ENCODE measurements at regions not wholly inside any gene's neighbourhood (a gene's known extent, or its start where the extent isn't known, plus 50 kb on each side); places are given as distances from the start of the nearest gene placed in this dataset.

- FAIRE-seq = no peak
- intact Hi-C loops (cut with micrococcal nuclease) (no loop called here), dilution Hi-C loops (cut with MboI; ENCODE audit: extremely low pct_ligation_motif_present, low sequenced_read_pairs) (no loop called here)
- Histone ChIP-seq H3K9me1 (replicated peaks; ENCODE audit: control insufficient read depth, extremely low read depth, insufficient read depth, low read length) (no peaks in the 10 kb centered on the region), H3K9ac (replicated peaks; ENCODE audit: extremely low read depth, insufficient read depth, low read length) (no peak overlapping the region), H3K79me2 (ENCODE audit: control insufficient read depth, insufficient read depth, low read length) (no peaks in the 10 kb centered on the region), H3K4me1 (ENCODE audit: control insufficient read depth, extremely low read depth, insufficient read depth, low read length) (no peaks in the 10 kb centered on the region), H2AFZ (ENCODE audit: low read depth, low read length) (no peak overlapping the region), H4K20me1 (replicated peaks; ENCODE audit: control insufficient read depth, extremely low read depth, insufficient read depth, low read length) (no peaks in the 10 kb centered on the region), H3K9me3 (replicated peaks; ENCODE audit: control insufficient read depth, insufficient read depth, low read length) (peaks cover 8% of the 10 kb centered on the region), H3K27ac (ENCODE audit: insufficient read depth, low read depth, low read length) (no peak overlapping the region), H3K36me3 (ENCODE audit: control insufficient read depth in 2 of 2, extremely low read depth in 1 of 2, insufficient read depth in 2 of 2, low read length in 2 of 2) (no peaks in the 10 kb centered on the region), H3K4me2 (ENCODE audit: insufficient read depth, low read length) (no peak overlapping the region), H3K27me3 (ENCODE audit: control insufficient read depth in 2 of 2, insufficient read depth in 2 of 2, low read length in 2 of 2) (no peaks in the 10 kb centered on the region), H3K4me3 (replicated peaks in 1 of 3; ENCODE audit: insufficient read depth in 1 of 3, low read depth in 1 of 3, low read length in 3 of 3) (no peak overlapping the region)
- DNase-seq (ENCODE audit: low read depth, low spot score) = no peak
- TF ChIP-seq GATA2 (IDR thresholded peaks at IDR 0.05; ENCODE audit: insufficient read depth, insufficient read length, low read depth, low read length) = no peak
- no peak for TF ChIP-seq POLR2A (IDR thresholded peaks at IDR 0.05; ENCODE audit: low read depth, low read length)
- TF ChIP-seq, protein P1, sequence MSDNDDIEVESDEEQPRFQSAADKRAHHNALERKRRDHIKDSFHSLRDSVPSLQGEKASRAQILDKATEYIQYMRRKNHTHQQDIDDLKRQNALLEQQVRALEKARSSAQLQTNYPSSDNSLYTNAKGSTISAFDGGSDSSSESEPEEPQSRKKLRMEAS (IDR thresholded peaks at IDR 0.05; ENCODE audit: insufficient read depth, insufficient read length) = no peak
- TF ChIP-seq JUN (IDR thresholded peaks at IDR 0.05; ENCODE audit: borderline replicate concordance, insufficient read depth, insufficient read length, low read depth) = no peak
- BruUV-seq (replicated peaks) = no TSS peak
- CTCF ChIA-PET = no interaction called here
- POLR2A ChIA-PET = no interaction called here
Observed at GRCh38 chr14:97350894-97351731, 553.9 kb downstream of the VRK1 start.

DNA sequence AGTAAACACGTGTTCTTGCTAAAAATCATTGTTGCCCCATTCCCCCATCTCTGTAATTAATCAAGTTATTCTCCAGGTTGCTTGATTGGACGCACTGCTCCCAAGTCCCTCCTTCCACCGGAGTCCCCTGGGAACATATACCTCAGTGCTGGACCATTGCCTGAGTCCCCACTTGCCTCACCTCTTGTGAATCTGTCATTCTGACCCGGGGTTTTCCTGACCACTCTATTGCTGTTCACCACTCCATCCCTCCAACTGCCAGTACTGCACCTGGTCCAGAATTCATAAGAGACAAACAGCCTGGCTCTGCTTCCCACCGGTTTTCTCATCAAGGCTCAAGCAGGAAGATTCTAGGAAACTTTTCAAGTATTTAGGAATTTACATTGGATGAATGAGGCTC, 555.9 kb downstream of the VRK1 start:
- H3K27me3 ChIP-seq (ENCODE audit: control insufficient read depth in 2 of 2, insufficient read depth in 2 of 2, low read length in 2 of 2) = no peaks in the 10 kb centered on the region
- H4K20me1 ChIP-seq (replicated peaks; ENCODE audit: control insufficient read depth, extremely low read depth, insufficient read depth, low read length) = no peaks in the 10 kb centered on the region
- H3K4me2 ChIP-seq (ENCODE audit: insufficient read depth, low read length) = no peak overlapping the region
- dilution Hi-C loops (cut with MboI; ENCODE audit: extremely low pct_ligation_motif_present, low sequenced_read_pairs) = no loop called here
- TF ChIP-seq, protein P2, sequence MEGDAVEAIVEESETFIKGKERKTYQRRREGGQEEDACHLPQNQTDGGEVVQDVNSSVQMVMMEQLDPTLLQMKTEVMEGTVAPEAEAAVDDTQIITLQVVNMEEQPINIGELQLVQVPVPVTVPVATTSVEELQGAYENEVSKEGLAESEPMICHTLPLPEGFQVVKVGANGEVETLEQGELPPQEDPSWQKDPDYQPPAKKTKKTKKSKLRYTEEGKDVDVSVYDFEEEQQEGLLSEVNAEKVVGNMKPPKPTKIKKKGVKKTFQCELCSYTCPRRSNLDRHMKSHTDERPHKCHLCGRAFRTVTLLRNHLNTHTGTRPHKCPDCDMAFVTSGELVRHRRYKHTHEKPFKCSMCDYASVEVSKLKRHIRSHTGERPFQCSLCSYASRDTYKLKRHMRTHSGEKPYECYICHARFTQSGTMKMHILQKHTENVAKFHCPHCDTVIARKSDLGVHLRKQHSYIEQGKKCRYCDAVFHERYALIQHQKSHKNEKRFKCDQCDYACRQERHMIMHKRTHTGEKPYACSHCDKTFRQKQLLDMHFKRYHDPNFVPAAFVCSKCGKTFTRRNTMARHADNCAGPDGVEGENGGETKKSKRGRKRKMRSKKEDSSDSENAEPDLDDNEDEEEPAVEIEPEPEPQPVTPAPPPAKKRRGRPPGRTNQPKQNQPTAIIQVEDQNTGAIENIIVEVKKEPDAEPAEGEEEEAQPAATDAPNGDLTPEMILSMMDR (IDR thresholded peaks at IDR 0.05; ENCODE audit: extremely low read depth in 1 of 2, insufficient read depth in 1 of 2, low read depth in 1 of 2, low read length in 2 of 2) = no peak
- no peak for TF ChIP-seq GATA2 (IDR thresholded peaks at IDR 0.05; ENCODE audit: insufficient read depth, insufficient read length, low read depth, low read length)
- TF ChIP-seq POLR2A (IDR thresholded peaks at IDR 0.05; ENCODE audit: low read depth, low read length) = no peak
- no peak for TF ChIP-seq FOS (IDR thresholded peaks at IDR 0.05; ENCODE audit: borderline replicate concordance, insufficient read depth, low read length)
- TF ChIP-seq, protein P1 (IDR thresholded peaks at IDR 0.05; ENCODE audit: insufficient read depth, insufficient read length) = no peak
- no peak for TF ChIP-seq EZH2 (IDR thresholded peaks at IDR 0.05; ENCODE audit: borderline replicate concordance, low read depth, low read length, severe bottlenecking)
- no peak for TF ChIP-seq POLR2AphosphoS5 (IDR thresholded peaks at IDR 0.05; ENCODE audit: insufficient read depth, low read depth, low read length)
- TF ChIP-seq MYC (IDR thresholded peaks at IDR 0.05; ENCODE audit: low read depth, low read length) = no peak
- TF ChIP-seq JUN (IDR thresholded peaks at IDR 0.05; ENCODE audit: borderline replicate concordance, insufficient read depth, insufficient read length, low read depth) = no peak
- intact Hi-C loops (cut with micrococcal nuclease) = no loop called here
- no peak for FAIRE-seq
- H3K9me3 ChIP-seq (replicated peaks; ENCODE audit: control insufficient read depth, insufficient read depth, low read length) = peaks cover 6% of the 10 kb centered on the region
- CTCF ChIA-PET = no interaction called here
- H3K9me1 ChIP-seq (replicated peaks; ENCODE audit: control insufficient read depth, extremely low read depth, insufficient read depth, low read length) = no peaks in the 10 kb centered on the region
- no peak for DNase-seq (ENCODE audit: low read depth, low spot score)
- BruUV-seq (replicated peaks) = no TSS peak
- H2AFZ ChIP-seq (ENCODE audit: low read depth, low read length) = no peak overlapping the region
- H3K9ac ChIP-seq (replicated peaks; ENCODE audit: extremely low read depth, insufficient read depth, low read length) = no peak overlapping the region
- POLR2A ChIA-PET = no interaction called here
- H3K79me2 ChIP-seq (ENCODE audit: control insufficient read depth, insufficient read depth, low read length) = no peaks in the 10 kb centered on the region
- H3K36me3 ChIP-seq (ENCODE audit: control insufficient read depth in 2 of 2, extremely low read depth in 1 of 2, insufficient read depth in 2 of 2, low read length in 2 of 2) = no peaks in the 10 kb centered on the region
- no peak overlapping the region for H3K27ac ChIP-seq (ENCODE audit: insufficient read depth, low read depth, low read length)
- H3K4me1 ChIP-seq (ENCODE audit: control insufficient read depth, extremely low read depth, insufficient read depth, low read length) = no peaks in the 10 kb centered on the region
- H3K4me3 ChIP-seq (replicated peaks in 1 of 3; ENCODE audit: insufficient read depth in 1 of 3, low read depth in 1 of 3, low read length in 3 of 3) = no peak overlapping the region
